ENCODE measurements at regions not wholly inside any gene's neighbourhood (a gene's known extent, or its start where the extent isn't known, plus 50 kb on each side); places are given as distances from the start of the nearest gene placed in this dataset.

- no peak overlapping the region for H3K27ac ChIP-seq
Observed at GRCh38 chr13:39952249-39953233, 297.1 kb downstream of the COG6 start.

GRCh38 chr13:39954476-39954875 lies 299.0 kb downstream of the COG6 start:
- intact Hi-C loops (cut with DNase I), result no loop called here
- ATAC-seq (no peak), DNase-seq (no peak)
- H3K27me3 ChIP-seq (ENCODE audit: insufficient read depth in 3 of 3, low read length in 2 of 3), result no peaks in the 10 kb centered on the region
- H3K4me1 ChIP-seq, result no peaks in the 10 kb centered on the region
- no peaks in the 10 kb centered on the region for H3K9me3 ChIP-seq
- no peak overlapping the region for H3K4me3 ChIP-seq
- no peak for TF ChIP-seq CTCF (IDR thresholded peaks at IDR 0.05)
- 60 to 64% (median 63%) methylated on average over 4 of the region's 4 CpGs for WGBS, 3 donors
- H3K27ac ChIP-seq, result no peak overlapping the region
- H3K36me3 ChIP-seq (ENCODE audit: insufficient read depth in 1 of 2, low read depth in 1 of 2), result no peaks in the 10 kb centered on the region

More at GRCh38 chr13:39952249-39953233, 297.1 kb downstream of the COG6 start:
- intact Hi-C loops (cut with DNase I), result no loop called here
- Histone ChIP-seq H3K27me3 (ENCODE audit: insufficient read depth in 3 of 3, low read length in 2 of 3) (no peaks in the 10 kb centered on the region), H3K4me1 (no peaks in the 10 kb centered on the region), H3K9me3 (no peaks in the 10 kb centered on the region), H3K36me3 (ENCODE audit: insufficient read depth in 1 of 2, low read depth in 1 of 2) (no peaks in the 10 kb centered on the region), H3K4me3 (no peak overlapping the region)
- DNase-seq (no peak), ATAC-seq (no peak)
- 37 to 43% (median 41%) methylated on average over 4 of the region's 4 CpGs for WGBS, 3 donors
- TF ChIP-seq CTCF (IDR thresholded peaks at IDR 0.05), result no peak

GRCh38 chr13:39955560-39955959 lies 300.1 kb downstream of the COG6 start:
- Histone ChIP-seq H3K27me3 (ENCODE audit: insufficient read depth in 3 of 3, low read length in 2 of 3) (no peaks in the 10 kb centered on the region), H3K36me3 (ENCODE audit: insufficient read depth in 1 of 2, low read depth in 1 of 2) (no peaks in the 10 kb centered on the region), H3K4me3 (no peak overlapping the region), H3K4me1 (no peaks in the 10 kb centered on the region), H3K9me3 (no peaks in the 10 kb centered on the region), H3K27ac (no peak overlapping the region)
- intact Hi-C loops (cut with DNase I), result no loop called here
- WGBS, 3 donors, result 95 to 100% (median 96%) methylated on average over 1 of the region's 1 CpG
- ATAC-seq (no peak), DNase-seq (no peak)
- no peak for TF ChIP-seq CTCF (IDR thresholded peaks at IDR 0.05)

GRCh38 chr13:39956036-39956435 lies 300.6 kb downstream of the COG6 start:
- Histone ChIP-seq H3K4me3 (no peak overlapping the region), H3K9me3 (no peaks in the 10 kb centered on the region), H3K36me3 (ENCODE audit: insufficient read depth in 1 of 2, low read depth in 1 of 2) (no peaks in the 10 kb centered on the region), H3K4me1 (no peaks in the 10 kb centered on the region), H3K27me3 (ENCODE audit: insufficient read depth in 3 of 3, low read length in 2 of 3) (no peaks in the 10 kb centered on the region), H3K27ac (no peak overlapping the region)
- DNase-seq, result no peak
- no peak for TF ChIP-seq CTCF (IDR thresholded peaks at IDR 0.05)
- ATAC-seq, result no peak
- intact Hi-C loops (cut with DNase I), result no loop called here
- WGBS, 3 donors, result 96 to 100% (median 96%) methylated on average over 2 of the region's 2 CpGs
